ENCODE measurements at regions not wholly inside any gene's neighbourhood (a gene's known extent, or its start where the extent isn't known, plus 50 kb on each side); places are given as distances from the start of the nearest gene placed in this dataset.

- TF ChIP-seq ZNF395 (CRISPR knock-in tag; IDR thresholded peaks at IDR 0.05): no peak
- TF ChIP-seq NCOA1 (IDR thresholded peaks at IDR 0.05; ENCODE audit: low read depth): no peak
Observed at GRCh38 chr14:52155651-52156213, 86.9 kb upstream of the NID2 start (continued).

- H3K36me3 ChIP-seq (ENCODE audit: control insufficient read depth, insufficient read depth, low read length): no peaks in the 10 kb centered on the region
- H3K4me1 ChIP-seq (replicated peaks in 1 of 2; ENCODE audit: control insufficient read depth in 2 of 2, insufficient read depth in 2 of 2, low read length in 2 of 2): no peaks in the 10 kb centered on the region
- H3K4me2 ChIP-seq (ENCODE audit: insufficient read depth, low read length): no peak overlapping the region
- ATAC-seq (no peak), FAIRE-seq (no peak), DNase-seq (ENCODE audit: extremely low read depth in 1 of 4, low spot score in 3 of 4) (no peak)
- CTCF ChIA-PET (ENCODE audit: low intra/inter-chr PET ratio): interaction anchor here (0.7 kb wide), 1 partner anchor 84 kb away, joined by 3 read pairs; no protein-coding TSS in a partner anchor
- no peak overlapping the region for H2AFZ ChIP-seq (ENCODE audit: low read depth, low read length)
- no peak overlapping the region for H3K4me3 ChIP-seq
- H3K9ac ChIP-seq (ENCODE audit: insufficient read depth in 1 of 2, low read depth in 2 of 2, low read length in 2 of 2): no peak overlapping the region
- H3K79me2 ChIP-seq (ENCODE audit: control insufficient read depth, insufficient read depth, low read length): no peaks in the 10 kb centered on the region
- H3K9me1 ChIP-seq (ENCODE audit: control insufficient read depth, insufficient read depth, low read length): no peaks in the 10 kb centered on the region
- POLR2A ChIA-PET: no interaction called here
- no peaks in the 10 kb centered on the region for H3K9me3 ChIP-seq (replicated peaks; ENCODE audit: control insufficient read depth, insufficient read depth, low read depth, low read length)
- no peaks in the 10 kb centered on the region for H4K20me1 ChIP-seq (replicated peaks; ENCODE audit: control insufficient read depth, insufficient read depth, low read length)
- in situ Hi-C loops (cut with MboI): no loop called here
- H3K27ac ChIP-seq (ENCODE audit: extremely low read depth, low read depth, low read length): no peak overlapping the region
- no TSS peak for BruUV-seq (replicated peaks)
- 2% methylated on average over 4 of the region's 4 CpGs for WGBS (ENCODE audit: insufficient coverage, low coverage, missing lambda C conversion rate)
- intact Hi-C loops (cut with micrococcal nuclease): no loop called here
- H3K27me3 ChIP-seq (ENCODE audit: control insufficient read depth in 2 of 2, insufficient read depth in 2 of 2, low read length in 2 of 2): no peaks in the 10 kb centered on the region
- TF ChIP-seq ERF (CRISPR knock-in tag; IDR thresholded peaks at IDR 0.05) (no peak), SOX6 (IDR thresholded peaks at IDR 0.05) (no peak), CUX1 (CRISPR knock-in tag; IDR thresholded peaks at IDR 0.05) (no peak), CBFA2T2 (conservative IDR thresholded peaks at IDR 0.05) (no peak), ZNF785 (CRISPR knock-in tag; IDR thresholded peaks at IDR 0.05) (no peak), ADNP (tag; IDR thresholded peaks at IDR 0.05) (no peak), HCFC1 (IDR thresholded peaks at IDR 0.05; ENCODE audit: low read depth, low read length) (no peak), ZSCAN32 (CRISPR knock-in tag; IDR thresholded peaks at IDR 0.05) (no peak), ZNF280B (CRISPR knock-in tag; IDR thresholded peaks at IDR 0.05) (no peak), MLX (CRISPR knock-in tag; conservative IDR thresholded peaks at IDR 0.05) (no peak)
Observed at GRCh38 chr14:52154992-52155650, 86.3 kb upstream of the NID2 start.
